B cell (primary cell): ENCODE measurements at regions not wholly inside any gene's neighbourhood (a gene's known extent, or its start where the extent isn't known, plus 50 kb on each side); places are given as distances from the start of the nearest gene placed in this dataset.

Source experiments
- ATAC-seq: fragments of 200-7000 bp; cut with Tn5 transposase; one replicate; pipeline ENCODE4 v1.10.0; 2021; ENCODE audit warnings: low read depth, mild to moderate bottlenecking, moderate number of reproducible peaks, moderate library complexity
- CTCF ChIA-PET: fragments of 350-600 bp; sonication (Branson Sonifier 250); formaldehyde crosslinking; loops from one replicate; lab custom pipeline; 2021; ENCODE audit warnings: antibody characterized with exemption, inconsistent platforms; lab: Charles Lee
- POLR2A ChIA-PET: fragments of 350-600 bp; sonication (Branson Sonifier 250); formaldehyde crosslinking; loops from one replicate; lab custom pipeline; 2021; ENCODE audit warnings: antibody characterized with exemption; lab: Charles Lee
- DNase-seq: peaks from one replicate; pipeline ENCODE4 v3.0.0; 2013
- H2AFZ ChIP-seq: 2 replicates; pipeline ENCODE4 v1.6.1; 2012; ENCODE audit warnings: mild to moderate bottlenecking, low read depth, low read length; ENCODE audit not compliant: insufficient read depth, poor library complexity, severe bottlenecking
- H3K27ac ChIP-seq, 2 donors: 1 replicate in 1 of 2; 2 replicates in 1 of 2; pipeline ENCODE4 v1.5.1; 2012 to 2013; ENCODE audit warnings: low read length in 2 of 2, mild to moderate bottlenecking in 2 of 2, moderate library complexity in 1 of 2
- H3K27me3 ChIP-seq, 4 experiments: fragments of 200-600 bp in 1 of 4; sonication (generic) in 1 of 4; replicated peaks in 1 of 4; 1 replicate in 2 of 4; 2 replicates in 2 of 4; pipeline versions ENCODE4 v1.6.1 to v1.7.0; 2013 to 2016; ENCODE audit warnings: low read length in 3 of 4, mild to moderate bottlenecking in 2 of 4, mixed read lengths in 1 of 4, moderate library complexity in 1 of 4; ENCODE audit not compliant: insufficient read depth in 4 of 4, control insufficient read depth in 3 of 4; ENCODE audit errors: control extremely low read depth in 1 of 4
- H3K36me3 ChIP-seq, 2 experiments: replicated peaks in 1 of 2; 1 replicate in 1 of 2; 2 replicates in 1 of 2; pipeline versions ENCODE4 v1.6.1 to v1.7.1; 2013; ENCODE audit warnings: low read length in 1 of 2; ENCODE audit not compliant: insufficient read depth in 2 of 2, control insufficient read depth in 1 of 2; ENCODE audit errors: control extremely low read depth in 1 of 2, extremely low read depth in 1 of 2
- H3K4me1 ChIP-seq, 2 donors: fragments of 200-600 bp in 1 of 2; sonication (generic) in 1 of 2; 1 replicate in 1 of 2; 2 replicates in 1 of 2; pipeline versions ENCODE4 v1.5.1 to v1.6.1; 2013 to 2017; ENCODE audit warnings: low read length in 2 of 2; ENCODE audit not compliant: control insufficient read depth in 2 of 2, insufficient read depth in 2 of 2
- H3K4me2 ChIP-seq: replicated peaks from 2 replicates; pipeline ENCODE3; 2012; ENCODE audit warnings: mild to moderate bottlenecking, low read depth, low read length; ENCODE audit not compliant: poor library complexity, severe bottlenecking
- H3K4me3 ChIP-seq, 5 experiments: fragments of 200-600 bp in 1 of 5; sonication (generic) in 1 of 5; 1 replicate in 3 of 5; 2 replicates in 2 of 5; pipeline versions ENCODE4 v1.5.1 to v1.7.0; 2011 to 2016; ENCODE audit warnings: low read length in 4 of 5, mild to moderate bottlenecking in 4 of 5, low read depth in 2 of 5, control low read depth in 1 of 5, moderate library complexity in 1 of 5; ENCODE audit not compliant: insufficient read depth in 1 of 5; ENCODE audit errors: control extremely low read depth in 1 of 5, extremely low read depth in 1 of 5
- H3K79me2 ChIP-seq: fragments of 200-600 bp; sonication (generic); one replicate; pipeline ENCODE4 v1.6.0; 2016; ENCODE audit warnings: low read length; ENCODE audit not compliant: control insufficient read depth, insufficient read depth
- H3K9ac ChIP-seq: fragments of 200-600 bp; sonication (generic); 2 replicates; pipeline ENCODE4 v1.6.1; 2017; ENCODE audit warnings: mild to moderate bottlenecking, low read length, moderate library complexity
- H3K9me3 ChIP-seq, 3 donors: one replicate each; pipeline versions ENCODE4 v1.6.1 to v1.7.1; 2013; ENCODE audit warnings: low read length in 2 of 3; ENCODE audit not compliant: control insufficient read depth in 2 of 3, insufficient read depth in 1 of 3; ENCODE audit errors: control extremely low read depth in 1 of 3
- H4K20me1 ChIP-seq: 2 replicates; pipeline ENCODE4 v1.6.0; 2012; ENCODE audit warnings: mild to moderate bottlenecking, low read length; ENCODE audit not compliant: insufficient read depth, control insufficient read depth, poor library complexity, severe bottlenecking
- H3K27ac Mint-ChIP-seq: one replicate; pipeline ENCODE4 v1.8.0; 2021; ENCODE audit warnings: mixed read lengths
- H3K27me3 Mint-ChIP-seq: one replicate; pipeline ENCODE4 v1.8.0; 2021; ENCODE audit warnings: mixed read lengths
- H3K4me1 Mint-ChIP-seq: one replicate; pipeline ENCODE4 v1.8.0; 2021; ENCODE audit warnings: mixed read lengths
- H3K4me3 Mint-ChIP-seq: one replicate; pipeline ENCODE4 v1.8.0; 2021; ENCODE audit warnings: mixed read lengths
- H3K9me3 Mint-ChIP-seq: one replicate; pipeline ENCODE4 v1.8.0; 2022; ENCODE audit warnings: mixed read lengths; ENCODE audit not compliant: insufficient read depth
- EZH2 ChIP-seq: IDR thresholded peaks from 2 replicates; pipeline ENCODE4 v1.6.1; 2012; ENCODE audit warnings: borderline replicate concordance, low read depth, mild to moderate bottlenecking, moderate library complexity, low read length; ENCODE audit not compliant: insufficient read depth, poor library complexity, severe bottlenecking
- WGBS: methylation state at CpG from one replicate; pipeline ENCODE4 v1.1.5; 2013; ENCODE audit warnings: missing lambda C conversion rate; ENCODE audit not compliant: insufficient coverage; 5-methylcytosine and 5-hydroxymethylcytosine counted together
- intact Hi-C: fragments of 100-400 bp; cut with micrococcal nuclease; formaldehyde crosslinking; loops from one replicate; pipeline ENCODE4 v1.10.0; 2022
- TF ChIP-seq, protein P1 (sequence below): fragments of 200-600 bp; IDR thresholded peaks from one replicate; pipeline ENCODE4 v1.8.0; 2022; ENCODE audit warnings: antibody characterized with exemption, mild to moderate bottlenecking

DNA sequence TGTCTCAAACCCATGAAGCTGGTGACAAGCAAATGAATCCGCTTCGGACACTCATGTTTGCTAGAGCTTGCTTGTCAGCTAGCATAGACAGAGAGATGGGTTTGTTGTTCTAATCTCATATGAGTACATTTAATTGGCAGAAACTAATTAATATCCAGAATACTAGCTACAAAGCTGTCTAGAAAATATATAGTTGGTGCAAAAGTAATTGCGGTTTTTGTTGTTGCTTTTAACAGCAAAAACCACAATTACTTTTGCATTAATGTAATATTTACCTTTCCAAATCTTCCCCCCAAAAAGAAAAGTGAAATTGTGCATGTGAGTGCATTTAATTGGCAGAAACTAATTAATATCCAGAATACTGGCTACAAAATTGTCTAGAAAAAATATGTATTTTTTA is 1115.2 kb downstream of the TDRD15 start:
- CTCF ChIA-PET: no interaction called here
- Histone ChIP-seq H3K27me3 (no peaks in the 10 kb centered on the region), H3K36me3 (no peaks in the 10 kb centered on the region), H3K4me1 (no peaks in the 10 kb centered on the region), H3K27ac (no peak overlapping the region), H3K4me3 (no peak overlapping the region), H3K9me3 (no peaks in the 10 kb centered on the region), H2AFZ (no peak overlapping the region), H4K20me1 (no peaks in the 10 kb centered on the region), H3K4me2 (no peak overlapping the region), H3K9ac (no peak overlapping the region), H3K79me2 (no peaks in the 10 kb centered on the region)
- no peaks in the 10 kb centered on the region for H3K4me1 Mint-ChIP-seq
- DNase-seq (no peak), ATAC-seq (no peak)
- no peaks in the 10 kb centered on the region for H3K27me3 Mint-ChIP-seq
- TF ChIP-seq, protein P1, sequence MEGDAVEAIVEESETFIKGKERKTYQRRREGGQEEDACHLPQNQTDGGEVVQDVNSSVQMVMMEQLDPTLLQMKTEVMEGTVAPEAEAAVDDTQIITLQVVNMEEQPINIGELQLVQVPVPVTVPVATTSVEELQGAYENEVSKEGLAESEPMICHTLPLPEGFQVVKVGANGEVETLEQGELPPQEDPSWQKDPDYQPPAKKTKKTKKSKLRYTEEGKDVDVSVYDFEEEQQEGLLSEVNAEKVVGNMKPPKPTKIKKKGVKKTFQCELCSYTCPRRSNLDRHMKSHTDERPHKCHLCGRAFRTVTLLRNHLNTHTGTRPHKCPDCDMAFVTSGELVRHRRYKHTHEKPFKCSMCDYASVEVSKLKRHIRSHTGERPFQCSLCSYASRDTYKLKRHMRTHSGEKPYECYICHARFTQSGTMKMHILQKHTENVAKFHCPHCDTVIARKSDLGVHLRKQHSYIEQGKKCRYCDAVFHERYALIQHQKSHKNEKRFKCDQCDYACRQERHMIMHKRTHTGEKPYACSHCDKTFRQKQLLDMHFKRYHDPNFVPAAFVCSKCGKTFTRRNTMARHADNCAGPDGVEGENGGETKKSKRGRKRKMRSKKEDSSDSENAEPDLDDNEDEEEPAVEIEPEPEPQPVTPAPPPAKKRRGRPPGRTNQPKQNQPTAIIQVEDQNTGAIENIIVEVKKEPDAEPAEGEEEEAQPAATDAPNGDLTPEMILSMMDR: no peak
- no peak for TF ChIP-seq EZH2
- no CpG with 5 or more reads among the region's 3 CpGs for WGBS
- peaks cover 3% of the 10 kb centered on the region for H3K9me3 Mint-ChIP-seq
- intact Hi-C loops: no loop called here
- no peak overlapping the region for H3K27ac Mint-ChIP-seq
- H3K4me3 Mint-ChIP-seq: no peak overlapping the region
- POLR2A ChIA-PET: no interaction called here

DNA sequence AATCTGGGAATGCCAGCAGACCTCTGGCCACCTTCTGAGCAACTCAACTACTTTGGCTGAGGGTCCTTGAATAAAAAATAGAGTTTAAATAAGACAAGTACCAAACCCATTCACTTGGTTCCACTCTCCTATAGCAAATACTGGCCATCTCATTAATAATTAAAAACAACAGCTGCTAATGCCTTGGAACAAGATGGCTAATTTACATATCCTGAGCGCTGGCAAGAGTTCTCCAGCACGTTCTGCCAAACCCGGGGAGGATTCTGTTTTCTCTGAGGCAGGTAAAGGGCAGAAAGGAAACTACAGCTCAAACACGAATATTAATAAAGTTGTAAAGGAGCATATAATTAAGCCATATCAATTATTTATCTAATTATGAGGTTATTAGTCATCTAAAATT is 1123.7 kb downstream of the TDRD15 start:
- ChIA-PET CTCF (no interaction called here), POLR2A (no interaction called here)
- WGBS: no CpG with 5 or more reads among the region's 4 CpGs
- Histone ChIP-seq H4K20me1 (no peaks in the 10 kb centered on the region), H3K4me1 (no peaks in the 10 kb centered on the region), H3K79me2 (no peaks in the 10 kb centered on the region), H2AFZ (no peak overlapping the region), H3K36me3 (no peaks in the 10 kb centered on the region), H3K4me2 (no peak overlapping the region), H3K9me3 (no peaks in the 10 kb centered on the region), H3K9ac (no peak overlapping the region), H3K4me3 (no peak overlapping the region), H3K27ac (no peak overlapping the region), H3K27me3 (no peaks in the 10 kb centered on the region)
- Mint-ChIP-seq H3K27ac (no peak overlapping the region), H3K4me3 (no peak overlapping the region), H3K27me3 (no peaks in the 10 kb centered on the region), H3K9me3 (peaks cover 2% of the 10 kb centered on the region), H3K4me1 (no peaks in the 10 kb centered on the region)
- TF ChIP-seq, protein P1: no peak
- ATAC-seq (no peak), DNase-seq (no peak)
- intact Hi-C loops: no loop called here
